HepG2 (cell line): ENCODE measurements at regions not wholly inside any gene's neighbourhood (a gene's known extent, or its start where the extent isn't known, plus 50 kb on each side); places are given as distances from the start of the nearest gene placed in this dataset.

Experiments
- ATAC-seq: fragments of 200-7000 bp; cut with Tn5 transposase; 3 replicates; pipeline ENCODE4 v1.9.1; 2020; ENCODE audit warnings: mild to moderate bottlenecking, moderate library complexity
- BruUV-seq: library from RNA; stranded (reverse); fragments of 400-500 nt; replicated peaks from 2 replicates; lab custom pipeline; 2021; lab: Mats Ljungman, UMichigan
- CTCF ChIA-PET: fragments of 300-600 bp; formaldehyde crosslinking; extraction: SDS; loops from one replicate; lab custom pipeline; 2021; ENCODE audit warnings: low total read pairs, inconsistent platforms, low intra/inter-chr PET ratio; lab: Yijun Ruan, JAX
- POLR2A ChIA-PET: fragments of 350-600 bp; sonication (Branson Sonifier 250); formaldehyde crosslinking; loops from one replicate; lab custom pipeline; 2020; ENCODE audit warnings: antibody characterized with exemption, inconsistent platforms; lab: Yijun Ruan, JAX
- DNase-seq: peaks from one replicate; pipeline ENCODE4 v3.0.0-alpha.2; 2015; ENCODE audit warnings: low spot score
- FAIRE-seq: peaks from 3 replicates; lab custom pipeline; 2011; peaks lifted over from hg19 to GRCh38; lab: Jason Lieb, UNC
- H2AFZ ChIP-seq: one replicate; pipeline ENCODE4 v1.6.1; 2011; ENCODE audit warnings: low read length, inconsistent platforms
- H3K27ac ChIP-seq: fragments of 300-600 bp; 3 replicates; pipeline ENCODE4 v1.8.0; 2011; ENCODE audit warnings: mixed run types, mild to moderate bottlenecking, mixed read lengths, low read length, inconsistent platforms; ENCODE audit not compliant: insufficient read depth; ENCODE audit errors: extremely low read length
- H3K27me3 ChIP-seq, 2 experiments: fragments of 200-600 bp in 1 of 2; 2 replicates in 1 of 2; 3 replicates in 1 of 2; pipeline versions ENCODE4 v1.6.0 to v1.8.0; 2011; ENCODE audit warnings: low read length in 2 of 2, mild to moderate bottlenecking in 2 of 2, moderate library complexity in 2 of 2, inconsistent platforms in 1 of 2; ENCODE audit not compliant: insufficient read depth in 2 of 2, control insufficient read depth in 1 of 2
- H3K36me3 ChIP-seq, 2 experiments: fragments of 200-600 bp in 1 of 2; replicated peaks in 1 of 2; 2 replicates in 1 of 2; 3 replicates in 1 of 2; pipeline versions ENCODE4 v1.5.1 to v1.8.0; 2011; ENCODE audit warnings: low read length in 2 of 2, inconsistent platforms in 1 of 2; ENCODE audit not compliant: insufficient read depth in 2 of 2, control insufficient read depth in 1 of 2
- H3K4me1 ChIP-seq: 2 replicates; pipeline ENCODE4 v1.5.1; 2012; ENCODE audit warnings: low read length, inconsistent platforms; ENCODE audit not compliant: insufficient read depth
- H3K4me2 ChIP-seq: 2 replicates; pipeline ENCODE4 v1.6.0; 2011; ENCODE audit warnings: low read depth, low read length, inconsistent platforms
- H3K4me3 ChIP-seq, 3 experiments: fragments of 200-600 bp in 1 of 3; sonication (generic), shearing (Covaris generic) in 1 of 3; replicated peaks in 1 of 3; 2 replicates each; pipeline ENCODE4 v1.5.1; 2011 to 2016; ENCODE audit warnings: low read length in 3 of 3, inconsistent platforms in 2 of 3, low read depth in 2 of 3, mild to moderate bottlenecking in 2 of 3, control low read depth in 1 of 3, mixed read lengths in 1 of 3; ENCODE audit not compliant: insufficient read depth in 1 of 3
- H3K79me2 ChIP-seq: one replicate; pipeline ENCODE4 v1.6.1; 2011; ENCODE audit warnings: low read length, inconsistent platforms; ENCODE audit not compliant: insufficient read depth
- H3K9ac ChIP-seq: 2 replicates; pipeline ENCODE4 v1.6.0; 2011; ENCODE audit warnings: mild to moderate bottlenecking, low read depth, low read length, inconsistent platforms; ENCODE audit not compliant: insufficient read depth
- H3K9me3 ChIP-seq: 2 replicates; pipeline ENCODE4 v1.5.1; 2012; ENCODE audit warnings: mild to moderate bottlenecking, low read length
- H4K20me1 ChIP-seq: 2 replicates; pipeline ENCODE4 v1.6.0; 2011; ENCODE audit warnings: inconsistent platforms, mild to moderate bottlenecking, low read length, moderate library complexity; ENCODE audit not compliant: insufficient read depth
- CCAR2 ChIP-seq: fragments of 200-400 bp; formaldehyde crosslinking; optimal IDR thresholded peaks from 2 replicates; pipeline ENCODE3; 2018; ENCODE audit warnings: low read depth, mild to moderate bottlenecking, low read length, moderate library complexity
- POLR2AphosphoS5 ChIP-seq: IDR thresholded peaks from 2 replicates; pipeline ENCODE4 v1.6.1; 2012; ENCODE audit warnings: low read depth, low read length
- WGBS: methylation state at CpG from one replicate; pipeline ENCODE4 v1.1.6; 2017; ENCODE audit warnings: low lambda C conversion rate; 5-methylcytosine and 5-hydroxymethylcytosine counted together
- in situ Hi-C: cut with HindIII; loops from 2 replicates; pipeline ENCODE4 v1.10.0; 2017; ENCODE audit warnings: low pct_unique_long_range_greater_than_20kb; ENCODE audit not compliant: extremely low pct_ligation_motif_present
- intact Hi-C: fragments of 100-400 bp; cut with micrococcal nuclease; formaldehyde crosslinking; loops from one replicate; pipeline ENCODE4 v1.10.0; 2022; ENCODE audit not compliant: unreplicated experiment
- TF ChIP-seq, protein P1 (sequence below): sonication (generic); formaldehyde crosslinking; IDR thresholded peaks from 2 replicates; pipeline ENCODE4 v1.4.0; 2020; ENCODE audit warnings: missing genetic modification reagents
- TF ChIP-seq, protein P2 (sequence below): sonication (generic); formaldehyde crosslinking; IDR thresholded peaks from 2 replicates; pipeline ENCODE4 v1.8.1; 2023; ENCODE audit warnings: missing genetic modification reagents, mild to moderate bottlenecking, borderline replicate concordance

DNA sequence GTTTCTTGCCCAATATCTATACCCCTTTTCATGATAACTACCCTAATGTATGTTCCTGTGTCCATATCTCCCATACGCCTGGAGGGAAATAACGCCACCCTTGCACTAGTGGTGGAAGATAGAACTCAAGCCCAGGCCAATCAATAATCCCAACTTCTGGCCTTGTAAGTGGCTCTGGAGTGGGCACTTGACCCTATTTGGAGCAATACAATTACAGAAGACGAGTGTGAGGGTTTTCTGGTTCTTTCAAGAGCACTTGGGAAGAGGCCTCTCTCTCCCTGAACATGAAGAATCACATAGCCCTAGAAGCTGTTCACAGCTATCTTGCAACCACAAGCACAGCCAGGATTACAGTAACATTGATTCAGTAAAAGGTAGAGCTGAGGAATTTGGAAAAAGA lies 217.9 kb downstream of the RAB11FIP4 start (continued):
- TF ChIP-seq, protein P1, sequence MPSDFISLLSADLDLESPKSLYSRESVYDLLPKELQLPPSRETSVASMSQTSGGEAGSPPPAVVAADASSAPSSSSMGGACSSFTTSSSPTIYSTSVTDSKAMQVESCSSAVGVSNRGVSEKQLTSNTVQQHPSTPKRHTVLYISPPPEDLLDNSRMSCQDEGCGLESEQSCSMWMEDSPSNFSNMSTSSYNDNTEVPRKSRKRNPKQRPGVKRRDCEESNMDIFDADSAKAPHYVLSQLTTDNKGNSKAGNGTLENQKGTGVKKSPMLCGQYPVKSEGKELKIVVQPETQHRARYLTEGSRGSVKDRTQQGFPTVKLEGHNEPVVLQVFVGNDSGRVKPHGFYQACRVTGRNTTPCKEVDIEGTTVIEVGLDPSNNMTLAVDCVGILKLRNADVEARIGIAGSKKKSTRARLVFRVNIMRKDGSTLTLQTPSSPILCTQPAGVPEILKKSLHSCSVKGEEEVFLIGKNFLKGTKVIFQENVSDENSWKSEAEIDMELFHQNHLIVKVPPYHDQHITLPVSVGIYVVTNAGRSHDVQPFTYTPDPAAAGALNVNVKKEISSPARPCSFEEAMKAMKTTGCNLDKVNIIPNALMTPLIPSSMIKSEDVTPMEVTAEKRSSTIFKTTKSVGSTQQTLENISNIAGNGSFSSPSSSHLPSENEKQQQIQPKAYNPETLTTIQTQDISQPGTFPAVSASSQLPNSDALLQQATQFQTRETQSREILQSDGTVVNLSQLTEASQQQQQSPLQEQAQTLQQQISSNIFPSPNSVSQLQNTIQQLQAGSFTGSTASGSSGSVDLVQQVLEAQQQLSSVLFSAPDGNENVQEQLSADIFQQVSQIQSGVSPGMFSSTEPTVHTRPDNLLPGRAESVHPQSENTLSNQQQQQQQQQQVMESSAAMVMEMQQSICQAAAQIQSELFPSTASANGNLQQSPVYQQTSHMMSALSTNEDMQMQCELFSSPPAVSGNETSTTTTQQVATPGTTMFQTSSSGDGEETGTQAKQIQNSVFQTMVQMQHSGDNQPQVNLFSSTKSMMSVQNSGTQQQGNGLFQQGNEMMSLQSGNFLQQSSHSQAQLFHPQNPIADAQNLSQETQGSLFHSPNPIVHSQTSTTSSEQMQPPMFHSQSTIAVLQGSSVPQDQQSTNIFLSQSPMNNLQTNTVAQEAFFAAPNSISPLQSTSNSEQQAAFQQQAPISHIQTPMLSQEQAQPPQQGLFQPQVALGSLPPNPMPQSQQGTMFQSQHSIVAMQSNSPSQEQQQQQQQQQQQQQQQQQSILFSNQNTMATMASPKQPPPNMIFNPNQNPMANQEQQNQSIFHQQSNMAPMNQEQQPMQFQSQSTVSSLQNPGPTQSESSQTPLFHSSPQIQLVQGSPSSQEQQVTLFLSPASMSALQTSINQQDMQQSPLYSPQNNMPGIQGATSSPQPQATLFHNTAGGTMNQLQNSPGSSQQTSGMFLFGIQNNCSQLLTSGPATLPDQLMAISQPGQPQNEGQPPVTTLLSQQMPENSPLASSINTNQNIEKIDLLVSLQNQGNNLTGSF, result no peak
- TF ChIP-seq, protein P2, sequence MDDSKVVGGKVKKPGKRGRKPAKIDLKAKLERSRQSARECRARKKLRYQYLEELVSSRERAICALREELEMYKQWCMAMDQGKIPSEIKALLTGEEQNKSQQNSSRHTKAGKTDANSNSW, result no peak
- TF ChIP-seq CCAR2, result no peak

DNA sequence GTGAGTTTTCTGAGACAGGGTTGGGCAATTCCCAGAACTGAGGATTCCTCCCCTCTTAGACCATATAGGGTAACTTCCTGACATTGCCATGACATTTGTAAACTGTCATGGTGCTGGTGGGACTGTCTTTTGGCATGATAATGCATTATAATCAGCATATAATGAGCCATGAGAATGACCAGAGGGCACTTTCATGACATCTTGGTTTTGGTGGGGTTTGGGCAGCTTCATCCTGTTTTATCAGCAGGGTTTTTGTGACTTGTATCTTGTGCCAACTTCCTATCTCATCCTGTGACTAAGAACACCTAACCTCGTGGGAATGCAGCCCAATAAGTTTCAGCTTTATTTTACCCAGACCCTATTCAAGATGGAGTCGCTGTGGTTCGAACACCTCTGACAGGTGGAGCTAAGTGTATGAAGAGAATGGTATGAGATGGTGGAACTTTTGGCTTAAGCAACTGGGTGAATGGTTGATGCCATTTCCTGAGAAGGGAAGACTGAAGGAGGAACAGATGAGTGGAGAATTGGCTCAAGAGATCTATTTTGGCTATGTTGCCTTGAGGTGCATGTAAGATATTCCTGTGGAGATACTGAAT lies 217.3 kb downstream of the RAB11FIP4 start:
- ATAC-seq, result no peak
- POLR2A ChIA-PET, result no interaction called here

More for the DNA sequence above, 217.3 kb downstream of the RAB11FIP4 start:
- no peaks in the 10 kb centered on the region for H3K4me1 ChIP-seq
- in situ Hi-C loops (no loop called here), intact Hi-C loops (no loop called here)
- WGBS, result 38% methylated on average over 3 of the region's 3 CpGs
- no peaks in the 10 kb centered on the region for H3K36me3 ChIP-seq
- H3K9me3 ChIP-seq, result no peaks in the 10 kb centered on the region
- BruUV-seq, result no TSS peak
- H3K4me3 ChIP-seq, result no peak overlapping the region
- H3K4me2 ChIP-seq, result no peak overlapping the region
- DNase-seq, result no peak
- H3K9ac ChIP-seq, result no peak overlapping the region
- H4K20me1 ChIP-seq, result no peaks in the 10 kb centered on the region
- H3K27me3 ChIP-seq, result no peaks in the 10 kb centered on the region; a peak in 1 of 5 replicates
- no peak for TF ChIP-seq POLR2AphosphoS5
- no peak overlapping the region for H3K27ac ChIP-seq
- H2AFZ ChIP-seq, result no peak overlapping the region
- CTCF ChIA-PET, result no interaction called here
- FAIRE-seq, result no peak
- no peaks in the 10 kb centered on the region for H3K79me2 ChIP-seq
